ENCODE measurements at regions not wholly inside any gene's neighbourhood (a gene's known extent, or its start where the extent isn't known, plus 50 kb on each side); places are given as distances from the start of the nearest gene placed in this dataset.

DNA sequence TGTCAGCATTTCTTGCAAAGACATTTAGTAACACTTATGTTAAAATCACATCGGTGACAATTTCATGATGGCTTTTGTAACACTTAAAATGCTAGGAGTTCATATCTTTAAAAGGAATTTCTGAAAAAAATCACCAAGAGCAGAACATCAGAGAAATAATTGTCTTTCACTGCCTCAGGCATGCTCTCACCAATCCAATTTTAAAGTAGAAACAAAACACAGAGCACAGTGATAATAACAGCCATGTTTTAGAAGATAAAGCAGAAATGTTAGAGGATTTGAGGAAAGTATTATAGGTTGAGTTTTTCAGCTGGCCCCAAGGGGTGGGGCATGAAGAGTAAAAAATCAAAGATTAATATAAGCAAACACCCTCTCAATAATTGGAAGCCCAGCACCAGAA is 1037.6 kb downstream of the DSC3 start:
- 95% methylated on average over 1 of the region's 1 CpG; no CpG with 5 or more reads in 1 of the 2 experiments for WGBS, 2 experiments (ENCODE audit: extremely low coverage in 1 of 2, insufficient coverage in 1 of 2, insufficient read length in 1 of 2, insufficient replicate concordance in 2 of 2, low coverage in 1 of 2, low lambda C conversion rate in 2 of 2, missing lambda C conversion rate in 1 of 2)
- FAIRE-seq = no peak
- no peak overlapping the region for H4K8ac ChIP-seq (ENCODE audit: extremely low read depth, insufficient read depth, low read length)

More for the DNA sequence above, 1037.6 kb downstream of the DSC3 start:
- CTCF ChIA-PET (ENCODE audit: partially characterized antibody) = interaction anchor here (1.2 kb wide), 1 partner anchor 14 kb away, joined by 3 read pairs; no protein-coding TSS in a partner anchor
- Histone ChIP-seq H3K9me3 (ENCODE audit: insufficient read depth in 2 of 2, low read depth in 1 of 2, low read length in 1 of 2) (no peaks in the 10 kb centered on the region), H2BK20ac (ENCODE audit: low read length) (no peak overlapping the region), H3K27me3 (replicated peaks in 1 of 4; ENCODE audit: control insufficient read depth in 3 of 4, extremely low read depth in 1 of 4, insufficient read depth in 3 of 4, low read length in 3 of 4) (no peaks in the 10 kb centered on the region), H3K4me2 (ENCODE audit: insufficient read depth in 1 of 2, low read depth in 2 of 2, low read length in 2 of 2) (no peak overlapping the region), H3K4me1 (replicated peaks in 1 of 4; ENCODE audit: control insufficient read depth in 3 of 4, insufficient read depth in 4 of 4, low read length in 3 of 4) (no peaks in the 10 kb centered on the region), H2BK120ac (replicated peaks; ENCODE audit: low read depth, low read length) (no peak overlapping the region), H3K36me3 (ENCODE audit: control insufficient read depth in 2 of 4, insufficient read depth in 4 of 4, low read length in 3 of 4) (no peaks in the 10 kb centered on the region), H3K79me1 (ENCODE audit: low read depth, low read length) (no peaks in the 10 kb centered on the region), H3K56ac (replicated peaks; ENCODE audit: insufficient read length, low read depth, low read length) (no peak overlapping the region), H3K79me2 (ENCODE audit: control insufficient read depth in 1 of 2, insufficient read depth in 2 of 2, low read length in 2 of 2) (no peaks in the 10 kb centered on the region), H2BK5ac (ENCODE audit: low read depth, low read length) (no peak overlapping the region), H2AK5ac (ENCODE audit: low read depth, low read length) (no peak overlapping the region), H3K27ac (ENCODE audit: low read depth, low read length) (no peak overlapping the region), H4K5ac (ENCODE audit: insufficient read length, low read depth, low read length) (no peak overlapping the region), H3K23me2 (ENCODE audit: low read depth, low read length) (no peaks in the 10 kb centered on the region), H2BK15ac (ENCODE audit: low read length) (no peak overlapping the region), H3K9ac (replicated peaks in 1 of 4; ENCODE audit: extremely low read depth in 1 of 4, low read depth in 3 of 4, low read length in 3 of 4) (no peak overlapping the region), H3K14ac (ENCODE audit: insufficient read length) (no peak overlapping the region), H3K4ac (replicated peaks; ENCODE audit: insufficient read length, low read depth, low read length) (no peak overlapping the region), H4K20me1 (replicated peaks in 1 of 2; ENCODE audit: control insufficient read depth in 1 of 2, insufficient read depth in 2 of 2, low read length in 2 of 2) (no peaks in the 10 kb centered on the region), H2AFZ (ENCODE audit: low read length) (no peak overlapping the region), H4K91ac (replicated peaks; ENCODE audit: insufficient read length, low read length) (no peak overlapping the region), H3K18ac (ENCODE audit: extremely low read depth, low read length) (no peak overlapping the region), H3K23ac (ENCODE audit: insufficient read length) (no peak overlapping the region), H3K4me3 (ENCODE audit: extremely low read depth in 1 of 4, insufficient read depth in 2 of 4, low read depth in 3 of 4, low read length in 4 of 4) (no peak overlapping the region), H2BK12ac (ENCODE audit: low read depth, low read length) (no peak overlapping the region)
- POLR2A ChIA-PET (ENCODE audit: partially characterized antibody) = no interaction called here
- TF ChIP-seq ATF2 (IDR thresholded peaks at IDR 0.05; ENCODE audit: low read length) (no peak), RNF2 (IDR thresholded peaks at IDR 0.05; ENCODE audit: borderline replicate concordance, low read depth, low read length, missing control alignments, poor library complexity, severe bottlenecking) (no peak), SP1 (IDR thresholded peaks at IDR 0.05; ENCODE audit: low read depth, low read length) (no peak), EP300 (IDR thresholded peaks at IDR 0.05; ENCODE audit: borderline replicate concordance in 1 of 2, low read depth in 2 of 2, low read length in 2 of 2) (no peak)
- no peak for DNase-seq (ENCODE audit: low read depth in 1 of 2, low spot score in 2 of 2)
